ENCODE measurements at regions not wholly inside any gene's neighbourhood (a gene's known extent, or its start where the extent isn't known, plus 50 kb on each side); places are given as distances from the start of the nearest gene placed in this dataset.

DNA sequence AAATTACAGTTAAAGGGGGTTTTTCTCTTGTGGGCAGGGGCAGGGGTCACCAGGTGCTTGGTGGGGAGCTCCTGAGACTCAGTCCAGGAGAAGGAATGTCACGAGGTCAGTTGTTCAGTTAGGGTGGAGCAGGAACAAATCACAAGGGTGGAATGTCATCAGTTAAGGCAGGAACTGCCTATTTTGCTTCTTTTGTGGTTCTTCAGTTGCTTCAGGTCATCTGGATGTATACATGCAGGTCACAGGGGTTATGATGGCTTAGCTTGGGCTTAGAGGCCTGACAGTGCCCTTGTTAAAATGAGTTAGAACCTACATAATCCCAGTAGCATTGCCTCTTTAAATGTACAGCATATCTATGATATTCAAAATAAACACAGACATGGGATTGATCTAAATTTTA lies 120.2 kb upstream of the CHD2 start:
- TF ChIP-seq LEF1 (IDR thresholded peaks at IDR 0.05; ENCODE audit: borderline replicate concordance), result no peak
- TF ChIP-seq SUZ12 (IDR thresholded peaks at IDR 0.05), result no peak
- TF ChIP-seq HDGF (IDR thresholded peaks at IDR 0.05; ENCODE audit: borderline replicate concordance), result no peak
- TF ChIP-seq FOXM1 (IDR thresholded peaks at IDR 0.05; ENCODE audit: borderline replicate concordance), result no peak
- no peak for TF ChIP-seq SP1 (IDR thresholded peaks at IDR 0.05)
